ENCODE measurements at regions not wholly inside any gene's neighbourhood (a gene's known extent, or its start where the extent isn't known, plus 50 kb on each side); places are given as distances from the start of the nearest gene placed in this dataset.

DNA sequence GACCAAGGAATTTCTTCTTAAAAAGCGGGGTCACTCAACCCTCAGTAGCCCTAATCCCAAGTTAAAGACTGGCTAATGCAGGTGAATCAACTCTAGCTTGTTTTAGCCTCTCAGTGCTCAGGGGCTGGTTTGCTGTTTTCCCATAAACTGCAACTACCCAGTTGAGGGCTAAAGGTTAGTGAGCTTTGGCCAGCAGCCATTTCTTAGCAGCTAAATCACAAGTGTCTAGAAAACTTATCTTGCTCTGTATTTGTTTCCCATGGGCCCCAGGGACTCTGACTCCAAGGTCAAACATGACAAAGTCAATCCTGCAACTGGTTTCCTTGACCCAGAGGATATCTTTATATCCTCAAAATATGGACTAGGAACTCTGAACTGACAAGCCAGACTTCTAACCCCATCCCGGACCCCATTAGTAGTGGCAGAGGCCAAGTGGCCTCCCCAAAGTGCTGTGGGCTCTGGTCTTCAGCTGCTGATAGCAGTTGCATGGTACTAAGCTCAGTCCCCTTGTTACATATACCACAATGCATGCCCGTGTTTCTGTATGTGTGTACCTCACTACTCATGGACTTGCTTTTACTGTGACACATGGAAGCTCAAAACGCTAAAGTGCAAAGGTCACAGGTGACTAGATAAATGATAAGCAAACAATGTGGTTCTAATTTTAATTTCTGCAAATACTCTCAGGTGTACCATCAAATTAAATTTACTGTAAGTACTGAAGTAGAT lies 793.0 kb upstream of the IGFBP3 start:
- DNase-seq, result no peak

DNA sequence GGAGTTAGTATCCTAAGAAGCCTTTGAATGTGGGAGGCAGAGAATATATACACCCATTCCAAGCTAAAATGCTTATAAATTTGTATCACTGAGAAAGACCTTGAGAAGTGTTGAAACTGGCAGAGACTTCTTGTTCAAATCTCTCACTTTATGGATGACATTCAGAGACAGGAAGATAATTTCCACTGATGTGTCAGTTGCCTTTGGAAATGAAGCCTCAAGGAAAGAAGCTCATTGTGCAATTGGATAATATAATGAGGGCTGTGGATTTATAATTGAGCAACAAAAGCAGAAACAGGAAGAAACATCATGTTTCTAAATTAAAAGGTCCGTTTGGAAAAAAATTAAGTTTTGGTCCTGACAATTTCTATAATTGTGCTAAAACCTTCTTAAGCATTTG lies 789.9 kb upstream of the IGFBP3 start:
- no peak for DNase-seq

DNA sequence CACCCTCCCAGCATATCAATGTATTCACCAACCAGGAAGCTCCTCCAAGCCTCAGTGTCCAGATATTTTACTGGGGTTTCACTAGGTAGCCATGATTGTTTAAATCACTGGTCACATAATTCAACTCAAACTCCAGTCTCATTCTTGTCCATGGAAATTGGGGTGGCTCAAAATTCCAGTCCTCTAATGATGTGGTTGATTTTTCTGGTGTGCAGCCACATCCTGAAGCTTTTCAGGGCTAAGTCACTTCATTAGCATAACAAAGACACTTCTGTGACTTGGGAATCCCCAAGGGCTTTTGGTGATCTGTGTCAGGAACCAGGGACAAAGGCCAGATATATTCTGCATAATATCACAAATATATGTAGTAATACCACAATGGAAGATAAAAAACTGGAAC lies 786.9 kb upstream of the IGFBP3 start:
- DNase-seq, result no peak

DNA sequence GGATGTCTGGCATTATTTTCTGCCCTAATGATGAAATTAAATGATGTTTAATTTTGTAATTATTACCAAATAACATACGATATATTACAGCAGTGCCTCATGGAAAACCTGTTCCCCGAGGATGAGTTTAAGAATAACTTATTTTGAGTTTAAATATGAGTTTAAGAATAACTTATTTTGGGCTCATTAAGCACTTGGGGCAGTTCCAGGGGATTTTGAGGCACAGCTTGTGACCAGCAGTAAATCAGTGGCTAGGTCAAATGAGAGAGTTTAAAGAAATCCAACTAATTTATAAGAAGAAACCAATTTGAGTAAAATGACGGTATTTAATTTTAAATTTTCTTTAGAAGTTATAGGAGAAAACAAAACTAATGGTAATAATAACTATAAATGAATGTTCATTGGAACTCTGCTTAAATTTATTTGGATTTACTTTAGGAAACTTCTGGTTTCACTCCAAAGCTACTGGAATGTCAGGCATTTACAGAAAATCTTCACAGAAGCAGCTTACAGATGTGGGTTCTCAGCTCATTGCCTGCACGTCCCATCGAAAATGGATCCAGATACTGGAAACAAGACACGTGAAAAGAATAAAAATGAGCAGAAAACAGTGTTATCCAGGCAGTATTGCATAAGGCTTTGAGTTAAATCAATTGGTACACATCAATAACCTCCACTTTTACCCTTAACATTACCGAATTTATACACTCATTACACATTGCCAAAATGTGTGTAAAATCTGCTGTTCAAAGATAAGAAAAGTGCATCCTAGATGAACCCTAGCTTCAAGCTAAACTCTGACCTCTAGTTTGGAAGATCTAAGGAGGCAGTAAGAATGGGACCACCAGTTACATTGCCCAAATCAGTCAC lies 784.5 kb upstream of the IGFBP3 start:
- no peak for DNase-seq

DNA sequence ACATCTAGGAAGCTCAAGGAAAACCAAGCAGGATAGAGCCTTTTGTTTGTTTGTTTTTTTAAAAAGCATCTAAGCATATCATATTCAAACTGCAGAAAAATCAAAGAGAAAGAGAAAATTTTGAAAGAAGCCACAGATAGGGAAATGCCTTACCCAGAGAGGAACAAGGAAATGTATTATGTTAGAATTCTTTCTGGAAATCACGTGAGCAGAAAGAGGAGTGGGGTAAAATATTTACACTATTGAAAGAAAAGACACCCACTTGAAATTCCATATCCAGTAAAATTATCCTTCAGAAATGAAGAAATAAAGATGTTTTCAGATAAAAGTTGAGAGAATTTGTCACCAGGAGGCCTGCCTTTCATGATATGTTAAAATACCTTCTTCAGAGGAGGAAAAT lies 775.7 kb upstream of the IGFBP3 start:
- DNase-seq, result no peak

DNA sequence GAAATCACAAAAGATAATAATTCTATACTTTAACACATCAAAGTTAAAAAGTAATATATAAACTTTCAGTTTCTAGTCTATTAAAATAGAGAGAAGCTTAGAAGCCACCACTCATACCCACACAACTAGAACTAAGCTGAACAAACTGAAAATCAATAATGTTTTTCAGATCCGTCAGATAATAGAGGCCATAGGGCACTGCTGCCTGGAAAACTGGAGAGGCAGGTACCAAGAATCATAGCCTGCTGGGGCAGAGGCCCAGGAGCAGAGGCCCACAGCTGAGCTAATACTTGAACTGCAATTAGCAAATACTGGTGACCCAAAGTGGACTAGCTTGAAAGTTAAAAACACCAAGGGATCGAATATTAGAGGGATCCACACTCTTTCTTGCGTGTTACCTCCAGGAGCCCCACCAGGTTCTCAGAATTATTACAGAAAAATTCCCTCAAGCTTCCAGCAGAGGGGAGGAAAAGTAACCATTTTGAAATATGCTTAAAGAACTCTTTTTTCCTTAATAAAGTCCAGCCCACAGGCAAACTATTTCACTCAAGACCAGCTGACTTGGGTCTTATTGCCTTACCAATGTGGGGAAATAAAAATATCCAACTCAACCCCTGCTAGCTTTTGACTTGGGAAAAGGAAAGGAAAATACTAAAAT lies 774.1 kb upstream of the IGFBP3 start:
- no peak for DNase-seq

DNA sequence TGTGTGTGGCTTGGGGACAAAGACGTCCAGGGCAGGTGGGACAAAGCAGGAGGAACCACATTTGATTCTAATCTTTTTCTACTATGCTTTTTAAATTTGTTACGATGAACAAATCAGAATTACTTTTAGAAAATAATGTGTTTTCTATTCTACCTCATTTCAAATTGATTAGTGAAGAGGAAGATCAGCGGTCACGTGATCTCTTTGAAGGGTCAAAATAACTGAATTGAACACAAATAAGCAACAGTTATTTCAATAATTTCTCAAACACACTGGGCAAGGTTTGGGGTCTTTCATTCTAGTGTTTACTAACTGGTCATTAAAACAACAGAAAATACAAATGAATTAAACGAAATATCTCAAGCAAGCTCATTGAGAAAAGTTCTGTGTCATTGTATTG lies 773.0 kb upstream of the IGFBP3 start:
- DNase-seq, result no peak

DNA sequence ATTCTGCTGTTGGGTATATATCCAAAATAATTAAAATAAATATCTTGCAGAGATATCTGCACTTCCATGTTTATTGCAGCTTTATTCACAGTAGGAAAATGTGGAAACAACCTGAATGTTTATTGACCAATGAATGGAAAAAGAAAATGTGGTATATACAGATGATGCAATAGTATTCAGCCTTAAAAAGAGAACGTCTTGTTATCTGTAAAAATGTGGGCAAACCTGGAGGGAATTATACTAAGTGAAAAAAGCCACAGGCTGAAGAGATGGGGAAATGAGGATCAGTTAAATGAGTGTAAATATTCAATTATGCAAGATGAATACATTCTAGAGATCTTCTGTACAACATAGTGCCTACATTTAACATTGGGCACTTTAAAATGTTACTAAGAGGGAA lies 766.1 kb upstream of the IGFBP3 start:
- no peak for DNase-seq

DNA sequence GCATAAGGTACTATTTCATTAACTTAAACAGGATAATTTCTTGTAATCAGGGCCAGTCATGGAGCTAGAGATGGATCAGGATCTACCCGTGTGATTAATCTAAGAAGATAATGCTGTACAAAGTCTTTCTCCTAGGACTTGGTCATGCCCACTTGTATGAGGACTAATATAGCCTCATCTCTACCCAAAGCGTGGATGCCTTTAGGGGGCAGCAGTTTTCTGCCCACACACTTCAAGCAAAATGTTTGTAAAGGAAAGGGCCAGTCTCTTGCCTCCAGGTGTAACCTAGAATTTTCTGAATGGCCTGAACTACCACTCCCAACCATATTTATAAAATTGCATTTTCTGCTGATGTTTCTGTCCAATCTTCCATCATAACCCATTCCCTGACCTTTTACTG lies 764.0 kb upstream of the IGFBP3 start:
- no peak for DNase-seq

DNA sequence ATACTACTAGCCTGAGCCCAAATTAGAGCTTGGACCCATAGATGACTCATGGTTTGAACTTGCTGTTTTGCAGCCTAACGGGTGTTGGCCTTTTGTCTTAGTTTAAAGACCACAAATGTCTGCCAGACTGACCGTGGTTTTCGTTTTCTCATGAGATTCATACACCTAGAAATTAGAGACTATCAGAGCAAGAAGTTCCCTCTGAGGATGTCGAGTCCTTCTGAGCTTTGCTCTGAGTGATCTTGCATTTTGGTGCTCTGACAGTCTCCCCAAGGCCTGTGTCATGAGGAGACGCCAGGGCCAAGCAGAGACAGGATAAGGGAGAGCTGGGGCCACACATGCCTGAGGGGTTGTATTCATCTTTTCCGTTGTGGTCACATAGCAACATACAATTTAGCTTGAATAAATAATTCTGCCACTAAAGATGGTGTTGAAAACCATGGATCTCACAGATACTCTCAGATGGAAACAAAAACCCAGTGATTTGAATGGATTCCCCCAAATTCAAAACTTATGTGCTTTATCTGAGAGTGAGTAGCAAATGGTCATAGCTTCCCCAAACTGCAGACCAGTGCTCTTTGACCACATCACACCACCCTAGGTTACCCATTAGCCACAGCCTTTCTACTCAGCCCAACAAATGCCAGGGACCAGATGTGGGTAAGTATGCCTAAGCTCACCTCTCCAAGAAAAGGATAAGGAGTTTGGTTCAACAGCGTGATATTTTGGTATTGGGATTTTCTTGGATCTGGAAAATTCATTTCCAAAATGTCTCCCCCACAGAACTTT lies 762.0 kb upstream of the IGFBP3 start:
- DNase-seq, result no peak

DNA sequence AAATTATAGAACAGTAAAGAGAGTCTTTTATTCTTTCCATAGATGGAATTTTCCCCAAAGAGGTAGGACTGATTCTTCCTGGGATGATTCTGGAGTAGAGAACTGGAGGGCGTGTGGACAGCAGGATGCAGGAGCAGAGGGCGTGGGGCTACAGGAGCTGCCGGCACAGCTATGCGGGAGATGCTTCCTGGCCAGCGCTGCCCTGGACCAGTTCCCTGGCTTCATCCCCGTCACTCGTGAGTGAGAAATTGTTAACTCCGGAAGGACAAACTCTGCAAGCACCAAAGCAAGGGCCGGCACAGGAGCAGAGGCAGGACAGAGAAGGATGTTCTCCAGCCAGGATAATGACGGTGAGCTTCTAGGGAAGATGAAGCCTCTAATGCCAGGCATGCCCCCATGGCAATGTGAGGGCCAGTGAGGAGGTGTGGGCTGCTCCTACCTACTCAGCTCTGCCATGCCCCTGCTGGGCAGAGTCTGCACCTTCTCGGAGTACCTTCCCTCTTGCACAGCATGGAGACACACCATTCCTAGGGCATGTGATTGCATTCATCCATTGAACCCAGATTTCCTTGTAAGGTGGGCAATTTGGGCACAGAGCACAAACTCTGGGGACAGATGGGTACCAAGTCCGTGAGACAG lies 760.9 kb upstream of the IGFBP3 start:
- DNase-seq, result no peak

DNA sequence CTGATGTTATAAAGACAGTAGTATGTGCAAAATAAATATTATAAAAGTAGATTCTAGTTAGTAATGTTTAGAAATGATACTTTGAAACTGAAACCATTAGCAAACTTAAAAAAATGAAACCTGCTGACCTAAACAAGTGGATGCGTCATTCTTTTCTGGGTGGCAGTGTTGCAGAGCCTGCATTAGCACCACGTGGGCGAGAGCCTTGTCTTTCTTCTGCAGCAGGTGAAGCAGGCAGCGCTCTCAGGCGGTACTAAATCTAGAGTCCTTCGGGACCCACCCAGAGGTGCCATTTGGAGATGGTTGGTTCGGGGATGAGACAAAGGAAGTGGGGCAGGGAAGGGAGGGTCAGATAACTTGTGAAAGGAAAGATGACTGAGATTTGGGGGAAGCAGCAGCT lies 759.1 kb upstream of the IGFBP3 start:
- DNase-seq, result no peak

DNA sequence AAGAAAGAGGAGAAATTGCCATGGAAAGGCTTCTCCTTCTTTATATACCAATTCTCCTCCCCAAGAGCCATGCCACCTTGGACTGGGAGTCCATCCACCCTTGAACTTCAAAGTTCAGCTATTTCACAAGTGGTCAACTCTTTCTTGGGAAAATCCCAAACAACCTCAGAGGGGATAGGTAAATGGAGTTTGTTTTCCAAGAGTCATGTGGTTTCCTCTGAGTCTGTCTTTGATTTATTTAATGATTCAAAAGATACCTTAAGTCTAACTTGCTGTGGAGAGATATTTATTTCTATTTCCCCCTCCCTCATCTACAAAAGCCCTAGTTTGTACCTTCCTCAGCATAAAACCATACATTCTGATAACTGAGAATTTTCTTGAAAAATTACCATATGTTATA lies 758.6 kb upstream of the IGFBP3 start:
- no peak for DNase-seq

DNA sequence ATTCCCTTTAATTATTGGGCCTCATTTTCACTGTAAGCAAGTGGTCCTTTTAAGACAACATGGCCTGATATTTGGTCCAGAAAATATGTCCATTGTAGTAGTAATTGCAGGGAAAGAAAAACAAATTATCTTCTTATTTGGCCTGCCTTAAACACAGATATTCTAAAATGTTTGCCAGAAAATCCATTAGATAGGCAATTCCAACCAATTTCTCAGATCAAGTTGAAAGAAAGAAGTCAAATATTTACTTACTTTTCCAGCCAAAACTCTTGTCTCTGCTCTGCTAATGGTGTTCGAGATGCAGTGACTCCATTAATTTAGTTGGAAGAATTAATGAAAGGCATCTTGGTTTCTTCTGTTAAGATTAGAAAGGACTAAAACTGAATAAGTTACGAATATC lies 757.3 kb upstream of the IGFBP3 start:
- no peak for DNase-seq

DNA sequence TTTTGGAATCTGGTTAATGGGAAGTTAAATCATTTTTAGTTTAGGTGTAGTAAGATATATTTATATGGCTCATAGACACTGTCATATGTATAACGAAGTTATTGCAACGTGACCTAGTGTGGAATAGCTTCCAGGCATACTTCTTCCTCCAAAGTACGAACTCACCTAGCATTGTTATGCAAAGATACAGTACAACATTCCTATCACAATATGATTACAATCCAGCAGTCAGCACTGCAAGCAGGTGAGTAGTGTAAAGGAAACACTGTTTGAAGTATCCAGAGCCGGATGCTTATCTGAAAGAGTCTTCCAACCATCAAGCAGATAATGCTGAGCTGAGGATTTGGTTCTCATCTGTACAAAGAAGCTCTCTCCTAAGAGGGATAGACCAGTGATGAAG lies 754.4 kb upstream of the IGFBP3 start:
- DNase-seq, result no peak

DNA sequence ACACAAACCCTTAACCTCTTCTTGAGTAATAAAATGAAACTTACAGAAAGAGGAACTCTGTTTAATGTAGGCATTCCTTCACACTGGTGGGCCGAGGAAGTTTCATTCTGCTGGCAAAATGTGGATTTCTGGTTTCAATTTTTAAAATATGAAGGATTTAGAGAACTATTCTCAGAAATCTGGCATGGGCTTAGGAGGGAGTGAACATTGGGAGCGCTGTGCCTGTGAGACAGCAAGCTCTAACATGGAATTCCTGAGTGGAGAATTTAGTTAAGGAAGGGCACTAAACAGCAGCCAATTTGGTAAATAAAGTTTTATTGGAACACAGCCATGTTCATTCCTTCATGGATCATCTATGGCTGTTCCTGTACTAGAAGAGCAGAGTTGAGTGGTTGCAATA lies 751.8 kb upstream of the IGFBP3 start:
- no peak for DNase-seq

DNA sequence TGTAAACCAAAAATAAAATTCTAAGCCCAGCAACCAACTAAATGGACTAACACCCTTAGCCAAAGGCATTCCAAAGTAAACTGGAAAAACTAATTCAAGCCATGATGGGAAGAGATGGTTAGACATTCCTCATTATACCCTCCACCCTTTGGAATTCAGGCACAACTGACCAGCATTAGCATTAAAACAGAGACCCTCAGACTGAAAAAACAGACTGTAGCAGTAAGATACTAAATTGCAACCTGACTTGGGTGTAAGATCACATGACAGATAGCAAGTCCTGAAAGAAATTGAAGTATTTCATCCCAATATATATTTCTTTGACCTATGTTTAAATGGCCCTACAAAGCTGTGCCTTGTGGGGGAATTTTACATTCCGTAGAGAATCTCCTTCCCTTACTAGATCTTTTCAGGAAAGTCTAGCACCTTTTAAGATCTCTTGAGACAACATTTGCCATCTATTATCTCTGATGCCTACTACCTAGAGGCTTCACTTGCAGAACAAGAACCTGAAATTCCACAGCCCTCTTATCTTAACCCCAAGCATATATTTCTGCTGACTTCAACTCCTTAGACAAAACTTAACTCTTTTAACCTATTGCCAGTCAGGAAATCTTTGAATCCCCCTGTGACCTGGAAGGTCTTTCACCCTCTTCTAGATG lies 750.2 kb upstream of the IGFBP3 start:
- DNase-seq, result no peak

DNA sequence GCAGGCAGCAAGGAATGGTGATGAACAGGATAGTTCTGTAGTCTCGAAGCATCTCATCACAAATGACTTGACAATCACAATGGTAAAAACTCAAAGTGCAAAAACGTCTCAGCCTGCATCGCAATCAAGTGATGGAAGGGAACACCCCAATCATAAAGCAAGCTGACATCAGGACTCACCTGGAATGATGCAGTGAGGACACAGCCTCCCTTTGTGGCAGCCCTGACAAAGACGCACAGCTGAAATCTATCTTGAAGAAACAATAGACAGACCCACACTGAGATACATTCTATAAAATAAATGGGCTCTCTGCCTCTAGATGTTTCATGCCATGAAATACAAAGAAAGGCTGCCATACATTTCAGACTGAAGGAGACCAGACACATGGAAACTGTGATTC lies 748.0 kb upstream of the IGFBP3 start:
- DNase-seq, result no peak

DNA sequence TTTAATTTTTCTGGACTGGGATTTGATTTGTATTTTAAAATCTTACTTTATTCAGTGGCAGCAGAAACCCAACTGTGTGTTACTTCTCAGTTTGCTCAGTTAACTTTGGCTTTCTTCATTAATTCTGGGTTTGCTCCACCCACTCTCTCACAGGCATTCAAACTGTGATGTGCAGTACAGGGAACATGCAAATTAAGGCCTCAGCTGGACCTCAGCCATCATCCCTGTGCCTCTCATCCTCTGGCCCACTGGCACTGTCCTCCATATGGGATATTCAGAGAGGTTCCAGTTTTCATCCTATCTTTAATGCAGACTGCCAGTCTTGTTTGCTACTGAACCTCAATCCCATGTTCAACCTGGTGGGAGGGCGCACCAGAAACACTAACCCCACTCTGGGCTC lies 743.4 kb upstream of the IGFBP3 start:
- no peak for DNase-seq

DNA sequence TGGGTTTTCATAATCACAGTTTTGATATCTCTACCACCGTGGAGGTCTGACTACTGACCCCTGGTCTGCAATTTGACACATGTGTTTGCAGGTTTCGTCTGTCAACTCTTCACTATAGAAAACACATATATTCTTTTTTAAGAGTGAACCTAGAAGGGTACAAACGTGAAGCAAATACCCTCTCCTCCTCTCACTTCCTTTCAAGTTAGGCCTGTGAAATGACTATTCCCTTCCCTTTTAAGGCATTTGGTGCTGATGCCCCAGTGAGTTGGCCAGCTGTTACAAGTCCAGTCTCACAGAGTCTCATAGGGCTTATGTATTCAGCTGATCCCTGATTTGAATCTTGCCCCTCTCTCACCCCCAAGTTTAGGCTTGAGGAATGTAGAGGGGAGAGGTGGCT lies 742.0 kb upstream of the IGFBP3 start:
- DNase-seq, result no peak

DNA sequence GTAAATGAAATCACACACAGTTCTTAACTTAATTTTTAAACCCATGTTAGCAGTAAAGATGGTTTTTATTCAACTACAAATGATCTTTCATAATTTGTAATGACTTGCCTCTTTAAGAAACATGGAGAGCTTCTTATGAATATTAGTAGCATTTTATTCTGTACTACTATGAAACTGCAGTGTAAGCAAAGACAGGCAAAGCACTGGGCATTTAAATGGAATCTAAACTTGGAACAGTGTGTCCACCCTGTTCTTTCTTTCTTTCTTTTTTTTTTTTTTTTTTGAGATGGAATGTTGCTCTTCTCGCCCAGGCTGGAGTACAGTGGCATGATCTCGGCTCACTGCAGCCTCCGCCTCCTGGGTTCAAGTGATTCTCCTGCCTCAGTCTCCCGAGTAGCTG lies 740.4 kb upstream of the IGFBP3 start:
- no peak for DNase-seq

DNA sequence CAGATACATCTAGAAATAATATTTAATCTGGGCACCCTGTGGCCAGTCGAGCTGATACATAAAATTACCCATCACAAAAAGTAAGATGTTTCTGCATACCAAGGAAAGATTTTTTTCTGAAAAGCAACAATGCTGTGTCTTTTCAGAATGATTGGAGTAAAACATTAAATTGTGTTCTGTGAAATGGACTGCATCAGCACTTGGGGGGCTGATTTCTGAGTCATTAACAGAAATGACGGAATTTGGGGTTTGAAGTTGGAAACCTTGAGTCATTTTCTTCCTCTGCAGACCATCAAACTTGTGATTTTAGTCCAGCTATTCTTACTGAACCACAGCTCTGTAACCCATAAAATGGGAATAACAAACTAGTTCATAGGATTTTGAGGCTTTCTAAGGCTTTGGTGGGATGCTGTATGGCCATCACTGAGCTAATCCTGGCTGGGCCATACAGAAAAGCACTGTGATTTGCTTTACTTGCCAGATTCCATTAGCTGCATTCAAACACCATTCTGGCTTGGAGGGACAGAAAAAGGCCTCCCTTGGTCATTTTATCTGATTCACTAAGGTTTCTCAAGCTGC lies 739.4 kb upstream of the IGFBP3 start:
- DNase-seq, result no peak
